GM12801 (cell line): ENCODE measurements at regions not wholly inside any gene's neighbourhood (a gene's known extent, or its start where the extent isn't known, plus 50 kb on each side); places are given as distances from the start of the nearest gene placed in this dataset.

Experiments used
- CTCF ChIP-seq: IDR thresholded peaks from one replicate; pipeline ENCODE4 v1.5.1; 2011; ENCODE audit warnings: control low read depth; ENCODE audit not compliant: insufficient read length; ENCODE audit errors: extremely low read depth

- TF ChIP-seq CTCF, result no peak
Measured at GRCh38 chr1:221397606-221398005, 344.3 kb downstream of the DUSP10 start.

GRCh38 chr1:221405146-221405545, 336.7 kb downstream of the DUSP10 start:
- TF ChIP-seq CTCF, result no peak

GRCh38 chr1:221408117-221408803, 333.6 kb downstream of the DUSP10 start:
- TF ChIP-seq CTCF, result no peak

- no peak for TF ChIP-seq CTCF
Measured at GRCh38 chr1:221411283-221411682, 330.6 kb downstream of the DUSP10 start.

GRCh38 chr1:221414772-221415539, 326.9 kb downstream of the DUSP10 start:
- TF ChIP-seq CTCF, result no peak

GRCh38 chr1:221415651-221416050, 326.2 kb downstream of the DUSP10 start:
- no peak for TF ChIP-seq CTCF

- TF ChIP-seq CTCF, result no peak
Measured at GRCh38 chr1:221416142-221416541, 325.7 kb downstream of the DUSP10 start.
